HepG2 (cell line): ENCODE measurements at regions not wholly inside any gene's neighbourhood (a gene's known extent, or its start where the extent isn't known, plus 50 kb on each side); places are given as distances from the start of the nearest gene placed in this dataset.

ENCODE experiments used
- CBX1 ChIP-seq: IDR thresholded peaks from one replicate; pipeline ENCODE4 v1.6.1; 2016; ENCODE audit warnings: antibody characterized with exemption, low read depth
- FOXJ3 ChIP-seq: sonication (generic); formaldehyde crosslinking; IDR thresholded peaks from 2 replicates; pipeline ENCODE4 v1.4.0; 2020; ENCODE audit warnings: missing genetic modification reagents, mild to moderate bottlenecking, borderline replicate concordance
- FOXK2 ChIP-seq: fragments of 450-650 bp; IDR thresholded peaks from 2 replicates; pipeline ENCODE4 v1.6.1; 2016
- HNRNPL ChIP-seq: fragments of 200-400 bp; formaldehyde crosslinking; IDR thresholded peaks from 2 replicates; pipeline ENCODE4 v1.6.1; 2017; ENCODE audit warnings: mild to moderate bottlenecking, low read depth, low read length
- IRX3 ChIP-seq: sonication (generic); formaldehyde crosslinking; IDR thresholded peaks from 2 replicates; pipeline ENCODE4 v1.8.1; 2023; ENCODE audit warnings: mild to moderate bottlenecking, low read depth, missing genetic modification reagents, borderline replicate concordance
- MYC ChIP-seq: sonication (generic); formaldehyde crosslinking; IDR thresholded peaks from 2 replicates; pipeline ENCODE4 v1.9.0; 2021; ENCODE audit warnings: missing genetic modification reagents, borderline replicate concordance
- REL ChIP-seq: sonication (generic); formaldehyde crosslinking; conservative IDR thresholded peaks from 2 replicates; pipeline ENCODE4 v1.8.0; 2022; ENCODE audit warnings: mild to moderate bottlenecking, missing genetic modification reagents, moderate library complexity
- SETDB1 ChIP-seq: sonication (generic); formaldehyde crosslinking; IDR thresholded peaks from 2 replicates; pipeline ENCODE4 v1.5.1; 2020; ENCODE audit warnings: missing genetic modification reagents, mild to moderate bottlenecking, borderline replicate concordance
- TF ChIP-seq, protein P1 (sequence below): IDR thresholded peaks from 2 replicates; pipeline ENCODE4 v1.6.1; 2012; ENCODE audit warnings: inconsistent platforms

DNA sequence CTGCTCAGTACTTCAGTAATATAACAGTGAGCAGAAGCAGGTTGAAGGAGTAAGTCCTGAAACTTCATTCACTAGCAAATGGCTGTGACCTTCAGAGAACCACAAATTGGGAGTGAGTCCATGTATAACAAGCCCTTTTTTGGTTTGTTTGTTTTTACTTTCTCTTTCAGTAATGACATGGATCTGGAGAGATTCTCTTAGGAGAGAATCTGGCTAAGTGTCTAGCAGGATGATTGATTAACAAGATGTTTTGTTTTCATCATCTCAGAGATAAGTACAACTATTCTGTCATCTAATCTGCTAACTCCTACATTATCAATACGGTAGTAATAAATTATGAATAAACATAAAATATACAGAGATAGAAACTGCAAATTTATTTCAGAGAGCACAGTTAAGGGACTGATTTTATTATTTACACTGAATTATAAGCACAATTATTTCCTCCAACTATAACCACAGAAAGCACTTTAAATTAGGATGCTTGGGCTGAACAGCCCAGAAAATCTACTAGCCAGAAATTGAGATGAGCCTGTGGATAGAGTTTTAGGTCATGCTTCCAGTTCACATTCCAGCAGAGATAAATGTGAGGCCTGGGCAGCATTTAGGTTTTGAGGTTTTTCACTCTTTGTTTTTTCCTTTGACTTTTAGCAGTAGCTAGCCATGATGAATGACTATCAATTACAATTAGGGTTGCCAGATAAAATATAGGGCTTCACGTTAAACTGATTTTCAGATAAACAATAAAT is 429.3 kb upstream of the FAT3 start:
- TF ChIP-seq IRX3 (CRISPR knock-in tag) (no peak), MYC (no peak), FOXJ3 (CRISPR knock-in tag) (no peak), CBX1 (no peak), HNRNPL (no peak), REL (CRISPR knock-in tag) (no peak), FOXK2 (no peak), SETDB1 (CRISPR knock-in tag) (no peak)
- TF ChIP-seq, protein P1, sequence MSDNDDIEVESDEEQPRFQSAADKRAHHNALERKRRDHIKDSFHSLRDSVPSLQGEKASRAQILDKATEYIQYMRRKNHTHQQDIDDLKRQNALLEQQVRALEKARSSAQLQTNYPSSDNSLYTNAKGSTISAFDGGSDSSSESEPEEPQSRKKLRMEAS, result no peak
